Left lung (tissue), 4 donors: ENCODE measurements at regions not wholly inside any gene's neighbourhood (a gene's known extent, or its start where the extent isn't known, plus 50 kb on each side); places are given as distances from the start of the nearest gene placed in this dataset.
"Not testable (repeated sequence)": the region's sequence is repeated elsewhere in the genome, so short reads cannot be mapped to it uniquely, and the experiment has no call there.

Experiments
- ATAC-seq: fragments of 200-7000 bp; cut with Tn5 transposase; one replicate; pipeline ENCODE4 v1.9.1; 2020; ENCODE audit warnings: moderate library complexity
- DNase-seq, 4 donors: peaks; one replicate each; pipeline ENCODE4 v3.0.0-alpha.2; 2013 to 2020
- H3K27ac ChIP-seq, 2 donors: fragments of 200-600 bp; sonication (generic) in 1 of 2; one replicate each; pipeline versions ENCODE4 v1.5.0 to v1.8.0; 2020 to 2021
- H3K27me3 ChIP-seq, 2 donors: fragments of 200-600 bp; sonication (generic) in 1 of 2; one replicate each; pipeline versions ENCODE4 v1.5.0 to v1.8.0; 2020 to 2021
- H3K36me3 ChIP-seq, 2 donors: fragments of 200-600 bp; sonication (generic) in 1 of 2; one replicate each; pipeline versions ENCODE4 v1.5.0 to v1.8.0; 2020 to 2021
- H3K4me1 ChIP-seq, 2 donors: fragments of 200-600 bp; one replicate each; pipeline ENCODE4 v1.8.0; 2021
- H3K4me3 ChIP-seq, 2 donors: fragments of 200-600 bp; sonication (generic) in 1 of 2; one replicate each; pipeline versions ENCODE4 v1.5.0 to v1.8.0; 2020 to 2021; ENCODE audit warnings: mild to moderate bottlenecking in 1 of 2
- H3K9me3 ChIP-seq, 2 donors: fragments of 200-600 bp; sonication (generic) in 1 of 2; one replicate each; pipeline versions ENCODE4 v1.5.0 to v1.8.0; 2020 to 2021
- intact Hi-C, 2 donors: fragments of 100-400 bp; cut with DNase I; formaldehyde crosslinking; loops; one replicate each; pipeline versions ENCODE4 v1.11.2 to v1.14.2; 2022
- TF ChIP-seq, protein P1 (sequence below), 2 donors: fragments of 200-600 bp; sonication (generic) in 1 of 2; IDR thresholded peaks; one replicate each; pipeline versions ENCODE4 v1.5.0 to v1.8.0; 2021; ENCODE audit warnings: antibody characterized with exemption in 2 of 2
- donor health status: DM: no; HTN: yes; CAD: no.
- donor health status: DM: no; HTN: no; CAD: no.

GRCh38 chr2:106282462-106283170 is 88.5 kb upstream of the UXS1 start:
- ATAC-seq (no peak), DNase-seq (no peak)
- intact Hi-C loops, result no loop called here
- no peak overlapping the region for H3K4me3 ChIP-seq
- H3K27me3 ChIP-seq, result no peaks in the 10 kb centered on the region
- H3K4me1 ChIP-seq, result peaks cover 0 to 3% of the 10 kb centered on the region in 2 donors
- H3K36me3 ChIP-seq, result no peaks in the 10 kb centered on the region
- TF ChIP-seq, protein P1, sequence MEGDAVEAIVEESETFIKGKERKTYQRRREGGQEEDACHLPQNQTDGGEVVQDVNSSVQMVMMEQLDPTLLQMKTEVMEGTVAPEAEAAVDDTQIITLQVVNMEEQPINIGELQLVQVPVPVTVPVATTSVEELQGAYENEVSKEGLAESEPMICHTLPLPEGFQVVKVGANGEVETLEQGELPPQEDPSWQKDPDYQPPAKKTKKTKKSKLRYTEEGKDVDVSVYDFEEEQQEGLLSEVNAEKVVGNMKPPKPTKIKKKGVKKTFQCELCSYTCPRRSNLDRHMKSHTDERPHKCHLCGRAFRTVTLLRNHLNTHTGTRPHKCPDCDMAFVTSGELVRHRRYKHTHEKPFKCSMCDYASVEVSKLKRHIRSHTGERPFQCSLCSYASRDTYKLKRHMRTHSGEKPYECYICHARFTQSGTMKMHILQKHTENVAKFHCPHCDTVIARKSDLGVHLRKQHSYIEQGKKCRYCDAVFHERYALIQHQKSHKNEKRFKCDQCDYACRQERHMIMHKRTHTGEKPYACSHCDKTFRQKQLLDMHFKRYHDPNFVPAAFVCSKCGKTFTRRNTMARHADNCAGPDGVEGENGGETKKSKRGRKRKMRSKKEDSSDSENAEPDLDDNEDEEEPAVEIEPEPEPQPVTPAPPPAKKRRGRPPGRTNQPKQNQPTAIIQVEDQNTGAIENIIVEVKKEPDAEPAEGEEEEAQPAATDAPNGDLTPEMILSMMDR (IDR thresholded peaks at IDR 0.05), result no peak
- no peak overlapping the region for H3K27ac ChIP-seq
- no peaks in the 10 kb centered on the region for H3K9me3 ChIP-seq

DNA sequence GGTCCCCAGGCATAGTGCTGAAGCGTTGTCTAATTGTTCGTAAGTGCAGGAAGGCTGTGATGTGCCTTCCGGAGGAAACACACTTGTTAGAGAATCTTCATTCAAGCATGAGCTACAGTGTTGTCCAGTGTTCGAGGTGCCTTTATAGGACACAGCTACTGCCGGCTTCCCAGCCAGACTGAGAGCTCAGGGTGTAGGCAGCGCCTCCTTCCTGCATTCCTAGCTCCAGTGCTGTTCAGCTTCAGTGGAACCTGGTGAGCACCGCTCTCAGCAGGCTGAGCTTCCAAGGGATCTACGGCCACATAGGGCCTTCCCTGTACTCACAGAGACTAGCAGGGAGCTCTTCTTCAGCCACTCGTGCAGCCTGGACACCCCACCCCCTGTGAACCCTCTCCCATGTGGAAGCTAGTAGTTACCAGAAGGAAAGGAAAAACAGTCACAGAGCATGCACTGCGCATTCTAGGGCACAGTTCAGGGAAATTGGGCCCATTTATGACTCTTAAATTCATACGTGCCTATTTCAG is 87.9 kb upstream of the UXS1 start:
- H3K27me3 ChIP-seq, intact Hi-C loops, H3K9me3 ChIP-seq, H3K4me3 ChIP-seq, H3K27ac ChIP-seq, DNase-seq, H3K36me3 ChIP-seq, H3K4me1 ChIP-seq: not testable (repeated sequence)
- peak; percentile 62 for ATAC-seq

DNA sequence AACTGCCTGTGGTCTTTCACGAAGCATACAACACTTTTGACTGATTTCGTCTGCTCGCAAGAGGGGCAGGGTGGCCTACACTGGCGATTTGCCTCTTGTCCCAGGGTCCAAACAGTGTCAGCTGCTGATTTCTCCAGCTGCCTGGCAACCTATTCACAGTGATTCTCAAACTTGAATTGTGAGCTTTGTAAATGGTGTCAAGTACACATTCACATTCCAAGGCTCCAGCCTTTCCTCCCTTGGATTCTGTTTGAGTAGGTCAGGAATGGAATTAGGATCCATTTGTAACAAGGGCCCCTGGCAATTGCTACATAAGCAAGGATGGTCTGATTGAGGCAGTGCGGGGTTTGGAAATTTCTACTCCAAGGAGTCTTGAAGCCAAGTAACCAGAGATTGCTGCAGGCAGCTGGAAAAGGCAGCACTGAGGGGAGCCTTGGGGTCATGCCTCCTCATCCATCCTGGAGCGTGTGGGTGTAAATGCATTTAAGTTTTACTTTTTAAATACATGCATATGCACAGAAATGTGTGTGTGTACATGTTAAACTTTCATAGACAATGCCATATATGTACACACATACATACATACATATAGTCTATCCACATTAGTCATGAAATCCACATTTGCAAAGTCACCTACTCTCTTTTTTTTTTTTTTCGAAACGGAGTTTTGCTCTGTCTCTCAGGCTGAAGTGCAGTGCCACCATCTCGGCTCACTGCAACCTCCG is 86.8 kb upstream of the UXS1 start:
- Histone ChIP-seq H3K36me3 (no peaks in the 10 kb centered on the region), H3K27me3 (no peaks in the 10 kb centered on the region), H3K27ac (no peak overlapping the region), H3K4me3 (no peak overlapping the region), H3K4me1 (peaks cover 0 to 3% of the 10 kb centered on the region in 2 donors), H3K9me3 (no peaks in the 10 kb centered on the region)
- ATAC-seq (peak; percentile 55), DNase-seq (no peak)
- intact Hi-C loops, result no loop called here
- TF ChIP-seq, protein P1 (IDR thresholded peaks at IDR 0.05), result no peak

DNA sequence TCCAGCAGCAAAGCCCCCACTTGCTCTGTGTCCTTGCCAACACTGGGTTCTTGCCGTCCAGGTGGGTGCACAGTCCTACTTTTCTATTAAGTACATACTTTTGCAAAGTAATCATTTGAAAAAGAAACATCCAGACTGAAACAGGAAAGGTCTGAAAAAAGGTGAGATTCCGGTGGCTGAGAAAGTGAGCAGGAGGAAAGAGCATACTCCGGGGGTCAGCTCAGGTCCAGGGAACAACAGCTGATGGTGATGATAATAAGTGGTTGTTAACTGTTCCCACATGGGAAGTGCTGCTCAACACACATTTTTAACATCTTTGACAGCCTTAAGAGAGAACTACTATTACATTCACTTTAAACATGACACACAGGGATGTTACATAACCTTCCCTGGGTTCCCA is 86.1 kb upstream of the UXS1 start:
- intact Hi-C loops, result no loop called here
- Histone ChIP-seq H3K36me3 (no peaks in the 10 kb centered on the region), H3K27me3 (no peaks in the 10 kb centered on the region), H3K4me1 (peaks cover 0 to 3% of the 10 kb centered on the region in 2 donors), H3K9me3 (no peaks in the 10 kb centered on the region), H3K4me3 (no peak overlapping the region), H3K27ac (no peak overlapping the region)
- TF ChIP-seq, protein P1 (IDR thresholded peaks at IDR 0.05), result no peak
- ATAC-seq, result peak; percentile 12
- no peak for DNase-seq

GRCh38 chr2:106278112-106278876 is 84.2 kb upstream of the UXS1 start:
- no peak for DNase-seq
- no peak for ATAC-seq
- Histone ChIP-seq H3K27ac (peak overlapping the region in 1 of 2 donors; percentile 8), H3K9me3 (peaks cover 0 to 3% of the 10 kb centered on the region in 2 donors), H3K27me3 (no peaks in the 10 kb centered on the region), H3K36me3 (no peaks in the 10 kb centered on the region), H3K4me3 (no peak overlapping the region), H3K4me1 (peaks cover 0 to 3% of the 10 kb centered on the region in 2 donors)
- TF ChIP-seq, protein P1 (IDR thresholded peaks at IDR 0.05), result no peak
- intact Hi-C loops, result no loop called here
